GM23338 (cell line): ENCODE measurements at regions not wholly inside any gene's neighbourhood (a gene's known extent, or its start where the extent isn't known, plus 50 kb on each side); places are given as distances from the start of the nearest gene placed in this dataset.

Experiments
- ATAC-seq: fragments of 200-7000 bp; cut with Tn5 transposase; 3 replicates; pipeline ENCODE4 v1.9.1; 2020
- DNase-seq: peaks from one replicate; pipeline ENCODE4 v3.0.0-alpha.2; 2015; ENCODE audit warnings: low spot score
- H2AFZ ChIP-seq: fragments of 200-600 bp; sonication (generic); 2 replicates; pipeline ENCODE4 v1.8.0; 2016; ENCODE audit warnings: antibody characterized with exemption, mild to moderate bottlenecking, moderate library complexity
- H3F3A ChIP-seq: fragments of 200-600 bp; sonication (generic); replicated peaks from 2 replicates; pipeline ENCODE4 v1.8.0; 2017; ENCODE audit warnings: antibody characterized with exemption, mixed run types, low read depth
- H3K27ac ChIP-seq: fragments of 200-600 bp; sonication (generic); 2 replicates; pipeline ENCODE4 v1.6.1; 2016; ENCODE audit warnings: low read depth
- H3K27me3 ChIP-seq: fragments of 200-600 bp; sonication (generic); 2 replicates; pipeline ENCODE4 v1.8.0; 2016; ENCODE audit warnings: mild to moderate bottlenecking, mixed run types, moderate library complexity; ENCODE audit not compliant: insufficient read depth
- H3K36me3 ChIP-seq: fragments of 200-600 bp; sonication (generic); 2 replicates; pipeline ENCODE4 v1.8.0; 2016; ENCODE audit warnings: mild to moderate bottlenecking; ENCODE audit not compliant: insufficient read depth
- H3K4me1 ChIP-seq: fragments of 200-600 bp; sonication (generic); 2 replicates; pipeline ENCODE4 v1.8.0; 2016; ENCODE audit warnings: mild to moderate bottlenecking, moderate library complexity; ENCODE audit not compliant: insufficient read depth
- H3K4me2 ChIP-seq: fragments of 200-600 bp; sonication (generic); 2 replicates; pipeline ENCODE4 v1.7.1; 2017; ENCODE audit warnings: mixed run types
- H3K4me3 ChIP-seq: fragments of 200-600 bp; sonication (generic); 2 replicates; pipeline ENCODE4 v1.6.1; 2016; ENCODE audit warnings: mixed run types
- H3K79me2 ChIP-seq: fragments of 200-600 bp; sonication (generic); replicated peaks from 2 replicates; pipeline ENCODE4 v1.8.0; 2017; ENCODE audit warnings: mild to moderate bottlenecking; ENCODE audit not compliant: insufficient read depth
- H3K9me2 ChIP-seq: fragments of 200-600 bp; sonication (generic); 2 replicates; pipeline ENCODE4 v1.8.0; 2017; ENCODE audit not compliant: insufficient read depth
- H4K20me1 ChIP-seq: fragments of 200-600 bp; sonication (generic); replicated peaks from 2 replicates; pipeline ENCODE4 v1.8.0; 2017; ENCODE audit warnings: mild to moderate bottlenecking; ENCODE audit not compliant: insufficient read depth
- H3K27ac Mint-ChIP-seq: 2 replicates; pipeline ENCODE4 v1.8.0; 2020; ENCODE audit warnings: inconsistent platforms, mild to moderate bottlenecking, moderate library complexity, mixed read lengths
- H3K27me3 Mint-ChIP-seq: 3 replicates; pipeline ENCODE4 v1.8.0; 2022; ENCODE audit warnings: low read depth, mild to moderate bottlenecking, moderate library complexity, mixed read lengths, inconsistent platforms; ENCODE audit not compliant: insufficient read depth, poor library complexity
- H3K36me3 Mint-ChIP-seq: 3 replicates; pipeline ENCODE4 v1.8.0; 2021; ENCODE audit warnings: low read depth, mild to moderate bottlenecking, inconsistent platforms, moderate library complexity, mixed read lengths
- H3K4me1 Mint-ChIP-seq: 3 replicates; pipeline ENCODE4 v1.8.0; 2020; ENCODE audit warnings: mild to moderate bottlenecking, inconsistent platforms, mixed read lengths
- H3K4me3 Mint-ChIP-seq: 3 replicates; pipeline ENCODE4 v1.8.0; 2021; ENCODE audit warnings: moderate library complexity, mild to moderate bottlenecking, inconsistent platforms, mixed read lengths
- H3K9me3 Mint-ChIP-seq: 3 replicates; pipeline ENCODE4 v1.8.0; 2020; ENCODE audit warnings: moderate library complexity, mild to moderate bottlenecking, inconsistent platforms, mixed read lengths
- CTCF ChIP-seq, 2 experiments: fragments of 200-600 bp in 1 of 2; sonication (generic) in 1 of 2; conservative IDR thresholded peaks; 2 replicates each; pipeline versions ENCODE4 v1.5.1 to v1.6.1; 2016 to 2017; ENCODE audit warnings: antibody characterized with exemption in 2 of 2, low read depth in 2 of 2, mild to moderate bottlenecking in 2 of 2, moderate library complexity in 1 of 2
- EZH2 ChIP-seq: fragments of 200-600 bp; sonication (generic); IDR thresholded peaks from one replicate; pipeline ENCODE4 v1.8.0; 2017; ENCODE audit warnings: antibody characterized with exemption, mild to moderate bottlenecking, low read depth; ENCODE audit not compliant: unreplicated experiment
- JUNB ChIP-seq: IDR thresholded peaks from one replicate; pipeline ENCODE4 v1.6.1; 2016; ENCODE audit warnings: antibody characterized with exemption; ENCODE audit not compliant: unreplicated experiment
- ZNF114 ChIP-seq: fragments of 250-450 bp; sonication (Bioruptor Pico); IDR thresholded peaks from 2 replicates; pipeline ENCODE4 v1.5.0; 2020; ENCODE audit warnings: mild to moderate bottlenecking, moderate library complexity
- ZNF462 ChIP-seq: fragments of 250-450 bp; sonication (Bioruptor Pico); IDR thresholded peaks from 2 replicates; pipeline ENCODE4 v1.5.0; 2020; ENCODE audit warnings: mild to moderate bottlenecking, moderate library complexity

- no peak overlapping the region for H3K4me3 ChIP-seq
- DNase-seq (no peak), ATAC-seq (no peak)
- Mint-ChIP-seq H3K27me3 (no peaks in the 10 kb centered on the region), H3K27ac (no peak overlapping the region), H3K4me1 (no peaks in the 10 kb centered on the region), H3K4me3 (no peak overlapping the region), H3K9me3 (no peaks in the 10 kb centered on the region), H3K36me3 (no peaks in the 10 kb centered on the region)
- no peak overlapping the region for H3K4me2 ChIP-seq
- H2AFZ ChIP-seq, result no peak overlapping the region
- H3K36me3 ChIP-seq, result no peaks in the 10 kb centered on the region
- H3K9me2 ChIP-seq, result no peaks in the 10 kb centered on the region
- no peaks in the 10 kb centered on the region for H3F3A ChIP-seq
- H4K20me1 ChIP-seq, result no peaks in the 10 kb centered on the region
- no peak overlapping the region for H3K27ac ChIP-seq
- TF ChIP-seq ZNF114 (CRISPR knock-in tag) (no peak), ZNF462 (no peak), CTCF (conservative IDR thresholded peaks at IDR 0.05; ENCODE audit: low read depth in 2 of 2) (no peak), JUNB (no peak), EZH2 (no peak)
- H3K4me1 ChIP-seq, result peaks cover 8% of the 10 kb centered on the region; the same call in 1 of the 2 replicates
- no peaks in the 10 kb centered on the region for H3K27me3 ChIP-seq
- H3K79me2 ChIP-seq, result no peaks in the 10 kb centered on the region
Measured at GRCh38 chr2:185899366-185899765, 160.8 kb downstream of the FSIP2 start.
